Gastroesophageal sphincter (tissue), 3 donors: ENCODE measurements at regions not wholly inside any gene's neighbourhood (a gene's known extent, or its start where the extent isn't known, plus 50 kb on each side); places are given as distances from the start of the nearest gene placed in this dataset.

Source experiments
- POLR2A ChIP-seq, 2 donors: fragments of 450-650 bp; IDR thresholded peaks; one replicate each; pipeline ENCODE4 v1.6.1; 2017; ENCODE audit warnings: antibody characterized with exemption in 2 of 2, mild to moderate bottlenecking in 2 of 2, moderate library complexity in 1 of 2
- TF ChIP-seq, protein P1 (sequence below), 4 experiments: fragments of 200-600 bp in 2 of 4; fragments of 450-650 bp in 2 of 4; sonication (generic) in 1 of 4; IDR thresholded peaks; one replicate each; pipeline ENCODE4 v1.5.1; 2017 to 2019; ENCODE audit warnings: antibody characterized with exemption in 4 of 4, mild to moderate bottlenecking in 2 of 4, moderate library complexity in 2 of 4

DNA sequence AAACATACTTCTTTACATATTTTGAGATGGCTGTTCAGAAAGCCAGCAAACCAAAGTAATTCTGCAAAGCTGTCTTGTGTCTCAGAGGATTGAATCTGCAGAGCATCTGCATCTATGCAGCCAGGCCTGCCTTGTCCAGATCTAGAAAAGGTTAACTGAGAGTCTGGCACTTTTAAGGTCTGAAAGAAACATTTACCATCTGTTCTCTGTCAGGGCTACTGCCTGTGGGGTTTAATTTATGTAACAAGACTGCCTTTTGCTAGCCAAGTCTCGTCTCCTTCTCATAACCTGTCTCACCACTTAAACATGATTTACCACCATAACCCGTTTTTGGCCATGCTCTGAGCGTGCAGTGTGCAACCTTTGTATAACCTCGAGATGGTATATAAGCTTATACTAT lies 194.2 kb downstream of the SYT10 start:
- no peak for TF ChIP-seq POLR2A (IDR thresholded peaks at IDR 0.05)
- TF ChIP-seq, protein P1, sequence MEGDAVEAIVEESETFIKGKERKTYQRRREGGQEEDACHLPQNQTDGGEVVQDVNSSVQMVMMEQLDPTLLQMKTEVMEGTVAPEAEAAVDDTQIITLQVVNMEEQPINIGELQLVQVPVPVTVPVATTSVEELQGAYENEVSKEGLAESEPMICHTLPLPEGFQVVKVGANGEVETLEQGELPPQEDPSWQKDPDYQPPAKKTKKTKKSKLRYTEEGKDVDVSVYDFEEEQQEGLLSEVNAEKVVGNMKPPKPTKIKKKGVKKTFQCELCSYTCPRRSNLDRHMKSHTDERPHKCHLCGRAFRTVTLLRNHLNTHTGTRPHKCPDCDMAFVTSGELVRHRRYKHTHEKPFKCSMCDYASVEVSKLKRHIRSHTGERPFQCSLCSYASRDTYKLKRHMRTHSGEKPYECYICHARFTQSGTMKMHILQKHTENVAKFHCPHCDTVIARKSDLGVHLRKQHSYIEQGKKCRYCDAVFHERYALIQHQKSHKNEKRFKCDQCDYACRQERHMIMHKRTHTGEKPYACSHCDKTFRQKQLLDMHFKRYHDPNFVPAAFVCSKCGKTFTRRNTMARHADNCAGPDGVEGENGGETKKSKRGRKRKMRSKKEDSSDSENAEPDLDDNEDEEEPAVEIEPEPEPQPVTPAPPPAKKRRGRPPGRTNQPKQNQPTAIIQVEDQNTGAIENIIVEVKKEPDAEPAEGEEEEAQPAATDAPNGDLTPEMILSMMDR (IDR thresholded peaks at IDR 0.05) = no peak
